Osteocyte (in vitro differentiated cells): ENCODE measurements at regions not wholly inside any gene's neighbourhood (a gene's known extent, or its start where the extent isn't known, plus 50 kb on each side); places are given as distances from the start of the nearest gene placed in this dataset.
"Not testable (repeated sequence)": the region's sequence is repeated elsewhere in the genome, so short reads cannot be mapped to it uniquely, and the experiment has no call there.

Experiments
- DNase-seq: peaks from one replicate; pipeline ENCODE4 v3.0.0; 2021; ENCODE audit warnings: mixed read lengths; ENCODE audit not compliant: unreplicated experiment; ENCODE audit errors: extremely low spot score
- H3K27ac Mint-ChIP-seq: one replicate; pipeline ENCODE4 v1.8.0; 2021; ENCODE audit warnings: mild to moderate bottlenecking, mixed read lengths; ENCODE audit not compliant: unreplicated experiment
- H3K27me3 Mint-ChIP-seq: one replicate; pipeline ENCODE4 v1.8.0; 2021; ENCODE audit warnings: mixed read lengths; ENCODE audit not compliant: unreplicated experiment
- H3K36me3 Mint-ChIP-seq: one replicate; pipeline ENCODE4 v1.8.0; 2021; ENCODE audit warnings: mixed read lengths; ENCODE audit not compliant: unreplicated experiment
- H3K4me1 Mint-ChIP-seq: one replicate; pipeline ENCODE4 v1.8.0; 2021; ENCODE audit warnings: mixed read lengths; ENCODE audit not compliant: unreplicated experiment
- H3K4me3 Mint-ChIP-seq: one replicate; pipeline ENCODE4 v1.8.0; 2021; ENCODE audit warnings: mild to moderate bottlenecking, moderate library complexity, mixed read lengths; ENCODE audit not compliant: unreplicated experiment
- H3K9me3 Mint-ChIP-seq: one replicate; pipeline ENCODE4 v1.8.0; 2021; ENCODE audit warnings: mixed read lengths; ENCODE audit not compliant: unreplicated experiment
- TF ChIP-seq, protein P1 (sequence below): fragments of 200-600 bp; sonication (generic); IDR thresholded peaks from 2 replicates; pipeline ENCODE4 v1.5.0; 2021; ENCODE audit warnings: antibody characterized with exemption, mild to moderate bottlenecking, moderate library complexity

DNA sequence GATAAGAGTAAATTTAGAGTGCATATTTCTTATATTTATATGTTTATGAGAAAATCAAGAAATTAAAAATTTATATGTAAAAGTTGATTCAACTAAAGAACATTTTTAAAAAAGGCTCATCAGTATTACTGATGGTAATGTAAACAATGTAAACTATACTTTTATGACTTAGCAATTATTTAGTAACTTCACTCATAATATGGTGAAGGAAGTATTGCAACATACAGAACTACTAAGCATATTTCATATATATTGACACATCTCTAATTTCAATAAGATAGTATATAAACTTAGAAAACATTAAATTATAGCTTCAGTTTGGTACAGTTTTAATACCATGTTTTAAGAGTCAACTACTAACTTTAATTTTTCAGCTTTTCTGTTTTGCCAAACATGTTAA is 512.8 kb upstream of the PCDH7 start:
- Mint-ChIP-seq H3K36me3 (peaks cover 3% of the 10 kb centered on the region), H3K27ac (no peak overlapping the region), H3K27me3 (no peaks in the 10 kb centered on the region), H3K9me3 (peaks cover 14% of the 10 kb centered on the region), H3K4me3 (no peak overlapping the region), H3K4me1 (peaks cover 25% of the 10 kb centered on the region)
- no peak for DNase-seq
- TF ChIP-seq, protein P1, sequence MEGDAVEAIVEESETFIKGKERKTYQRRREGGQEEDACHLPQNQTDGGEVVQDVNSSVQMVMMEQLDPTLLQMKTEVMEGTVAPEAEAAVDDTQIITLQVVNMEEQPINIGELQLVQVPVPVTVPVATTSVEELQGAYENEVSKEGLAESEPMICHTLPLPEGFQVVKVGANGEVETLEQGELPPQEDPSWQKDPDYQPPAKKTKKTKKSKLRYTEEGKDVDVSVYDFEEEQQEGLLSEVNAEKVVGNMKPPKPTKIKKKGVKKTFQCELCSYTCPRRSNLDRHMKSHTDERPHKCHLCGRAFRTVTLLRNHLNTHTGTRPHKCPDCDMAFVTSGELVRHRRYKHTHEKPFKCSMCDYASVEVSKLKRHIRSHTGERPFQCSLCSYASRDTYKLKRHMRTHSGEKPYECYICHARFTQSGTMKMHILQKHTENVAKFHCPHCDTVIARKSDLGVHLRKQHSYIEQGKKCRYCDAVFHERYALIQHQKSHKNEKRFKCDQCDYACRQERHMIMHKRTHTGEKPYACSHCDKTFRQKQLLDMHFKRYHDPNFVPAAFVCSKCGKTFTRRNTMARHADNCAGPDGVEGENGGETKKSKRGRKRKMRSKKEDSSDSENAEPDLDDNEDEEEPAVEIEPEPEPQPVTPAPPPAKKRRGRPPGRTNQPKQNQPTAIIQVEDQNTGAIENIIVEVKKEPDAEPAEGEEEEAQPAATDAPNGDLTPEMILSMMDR, result no peak

DNA sequence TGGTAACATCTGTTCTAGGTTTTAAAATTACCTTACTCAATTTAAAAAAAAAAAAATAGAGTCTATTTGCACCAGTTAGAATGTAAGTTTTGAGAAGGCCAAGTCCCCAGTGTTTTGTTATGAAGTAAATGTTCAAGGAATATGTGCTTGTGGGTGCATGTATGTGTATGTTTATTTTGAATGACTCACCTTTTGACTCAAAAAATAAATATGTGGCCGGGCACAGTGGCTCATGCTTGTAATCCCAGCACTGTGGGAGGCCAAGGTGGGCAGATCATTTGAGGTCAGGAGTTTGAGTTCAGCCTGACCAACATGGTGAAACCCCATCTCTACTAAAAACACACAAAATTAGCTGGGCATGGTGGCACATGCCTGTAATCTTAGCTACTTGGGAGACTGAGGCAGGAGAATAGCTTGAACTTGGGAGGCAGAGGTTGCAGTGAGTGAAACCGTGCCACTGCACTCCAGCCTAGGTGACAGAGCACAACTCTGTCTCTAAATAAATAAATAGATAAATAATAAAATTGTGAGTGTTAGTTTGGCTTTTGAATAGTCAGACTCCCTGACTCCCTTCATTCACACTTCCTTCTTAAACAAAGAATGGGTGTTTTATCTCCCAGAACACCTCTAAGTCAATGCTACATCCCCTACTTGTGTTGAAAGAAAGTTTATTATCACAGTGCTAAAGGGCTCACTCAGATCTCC is 511.3 kb upstream of the PCDH7 start:
- H3K4me3 Mint-ChIP-seq, result no peak overlapping the region
- H3K4me1 Mint-ChIP-seq, result peaks cover 33% of the 10 kb centered on the region
- H3K27ac Mint-ChIP-seq, result peak overlapping the region; percentile 76
- H3K36me3 Mint-ChIP-seq, result peaks cover 3% of the 10 kb centered on the region
- no peaks in the 10 kb centered on the region for H3K27me3 Mint-ChIP-seq
- TF ChIP-seq, protein P1, result no peak
- peaks cover 7% of the 10 kb centered on the region for H3K9me3 Mint-ChIP-seq
- no peak for DNase-seq

DNA sequence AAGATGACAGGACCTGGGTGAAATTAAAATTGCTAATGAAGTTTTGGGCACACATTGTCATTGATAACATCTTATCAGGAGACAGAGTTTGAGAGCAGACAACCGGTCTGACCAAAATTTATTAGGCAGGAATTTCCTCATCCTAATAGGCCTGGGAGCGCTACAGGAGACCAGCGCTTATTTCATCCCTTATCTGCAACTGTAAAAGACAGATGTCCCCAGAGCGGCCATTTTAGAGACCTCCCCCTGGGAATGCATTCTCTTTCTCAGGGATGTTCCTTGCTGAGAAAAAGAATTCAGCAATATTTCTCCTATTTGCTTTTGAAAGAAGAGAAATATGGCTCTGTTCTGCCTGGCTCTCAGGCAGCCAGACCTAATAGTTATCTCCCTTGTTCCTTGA is 504.2 kb upstream of the PCDH7 start:
- H3K4me3 Mint-ChIP-seq, H3K27me3 Mint-ChIP-seq, DNase-seq, H3K36me3 Mint-ChIP-seq, H3K27ac Mint-ChIP-seq: not testable (repeated sequence)
- Mint-ChIP-seq H3K9me3 (peaks cover 21% of the 10 kb centered on the region), H3K4me1 (peaks cover 14% of the 10 kb centered on the region)

GRCh38 chr4:30245140-30245539 is 475.0 kb upstream of the PCDH7 start:
- no peak for DNase-seq
- Mint-ChIP-seq H3K4me3 (no peak overlapping the region), H3K27ac (no peak overlapping the region), H3K4me1 (no peaks in the 10 kb centered on the region), H3K36me3 (peaks cover 4% of the 10 kb centered on the region), H3K9me3 (peaks cover 33% of the 10 kb centered on the region), H3K27me3 (no peaks in the 10 kb centered on the region)
- TF ChIP-seq, protein P1, result no peak

DNA sequence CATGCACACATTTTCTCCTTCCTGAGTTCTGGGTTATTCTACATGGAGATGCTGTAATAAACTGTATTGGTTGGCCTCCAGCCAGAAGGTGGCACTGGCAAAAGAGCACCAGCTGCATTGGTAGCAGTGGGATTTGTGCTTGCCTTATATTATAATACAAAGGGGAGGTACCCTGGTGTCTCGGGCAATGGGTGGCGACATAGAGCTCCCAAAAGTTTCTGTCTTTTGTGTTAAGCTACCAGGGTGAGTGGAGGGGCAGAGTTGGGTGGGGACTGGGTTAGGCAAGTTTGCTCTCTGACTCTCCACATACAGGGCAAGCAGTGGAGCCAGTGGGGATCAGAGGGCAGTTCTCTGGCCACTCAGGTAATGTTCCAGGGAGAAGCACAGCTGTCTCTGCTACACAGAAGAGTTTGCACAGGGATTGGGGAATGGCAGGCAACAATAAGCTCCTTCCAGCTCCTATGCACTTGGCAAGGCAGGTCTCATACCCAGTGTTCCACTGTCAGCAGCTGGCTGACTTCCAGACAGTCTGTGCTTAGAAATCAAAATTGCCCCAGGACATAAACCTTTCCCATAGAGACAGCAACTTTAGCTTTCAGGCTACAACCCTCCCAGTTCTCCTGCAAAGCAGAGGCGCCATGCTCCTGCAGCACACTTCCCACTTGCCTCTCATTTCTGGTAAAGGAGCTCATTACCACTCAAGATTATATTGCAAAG is 463.9 kb upstream of the PCDH7 start:
- Mint-ChIP-seq H3K36me3 (no peaks in the 10 kb centered on the region), H3K27ac (peak overlapping the region; percentile 58), H3K9me3 (peaks cover 18% of the 10 kb centered on the region), H3K4me3 (no peak overlapping the region), H3K4me1 (peaks cover 20% of the 10 kb centered on the region), H3K27me3 (no peaks in the 10 kb centered on the region)
- DNase-seq, result no peak
- TF ChIP-seq, protein P1, result no peak
